Cerebellar cortex (tissue), 1 donor: ENCODE measurements at regions not wholly inside any gene's neighbourhood (a gene's known extent, or its start where the extent isn't known, plus 50 kb on each side); places are given as distances from the start of the nearest gene placed in this dataset.
"Not testable (repeated sequence)": the region's sequence is repeated elsewhere in the genome, so short reads cannot be mapped to it uniquely, and the experiment has no call there.

Experiments
- DNase-seq: peaks from one replicate; pipeline ENCODE4 v3.0.0-alpha.2; 2015; ENCODE audit warnings: low spot score

DNA sequence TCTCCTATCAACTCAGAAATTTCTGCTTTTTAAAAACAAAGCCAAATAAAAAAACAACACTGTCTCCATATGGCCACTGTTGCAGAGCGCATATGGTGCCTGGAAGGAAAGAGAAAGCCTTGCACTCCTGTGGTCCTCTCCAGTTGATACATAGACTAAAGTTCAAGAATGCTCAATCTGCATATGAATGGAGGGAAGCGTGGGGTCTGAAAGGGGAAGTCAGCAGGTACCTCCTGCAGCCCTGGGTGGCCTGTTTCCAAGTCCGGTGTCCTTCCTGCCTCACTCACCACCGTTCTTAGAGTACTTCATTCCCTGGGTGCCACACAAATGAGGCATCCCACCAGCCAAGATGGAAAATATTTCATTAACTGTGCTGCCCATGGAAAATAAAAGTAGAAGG is 138.3 kb upstream of the PALS2 start:
- DNase-seq = no peak

DNA sequence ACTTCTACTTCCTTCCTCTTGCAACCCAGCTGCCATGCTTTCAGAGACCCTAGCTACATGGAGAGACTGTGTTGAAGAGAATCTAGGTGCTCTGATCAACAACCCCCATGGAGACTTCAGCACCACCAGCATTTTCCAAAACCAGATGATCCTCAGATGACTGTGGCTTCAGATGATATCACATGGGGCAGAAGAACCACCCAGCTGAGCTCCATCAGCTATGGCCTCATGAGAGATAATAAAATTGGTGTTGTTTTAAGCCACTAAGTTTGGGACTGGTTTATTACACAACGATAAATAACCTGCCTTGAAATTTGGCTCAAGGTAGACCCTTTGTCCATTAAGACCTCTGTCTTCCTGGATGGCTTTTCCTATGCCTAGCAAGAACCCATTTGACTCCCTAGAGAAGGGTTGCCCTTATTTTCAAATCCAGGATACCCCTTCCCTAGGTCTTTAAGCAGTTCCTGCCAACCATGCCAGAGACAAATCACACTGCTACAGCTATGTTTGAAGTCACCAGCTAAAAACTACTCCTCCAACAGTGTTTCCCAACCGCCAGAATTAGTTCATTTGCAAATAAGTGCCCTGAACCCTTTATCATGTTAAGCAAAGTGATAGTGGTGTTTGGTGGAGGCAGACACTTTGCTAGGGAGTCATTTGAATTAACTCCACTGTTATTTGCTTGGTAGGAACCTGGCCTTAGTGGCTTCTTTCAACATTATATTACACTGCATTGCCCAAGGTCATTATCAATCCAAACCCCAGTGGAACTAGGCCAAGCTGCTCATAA is 136.9 kb upstream of the PALS2 start:
- no peak for DNase-seq

- no peak for DNase-seq
These were observed 135.0 kb upstream of the PALS2 start for GRCh38 chr7:24438232-24438631.

DNA sequence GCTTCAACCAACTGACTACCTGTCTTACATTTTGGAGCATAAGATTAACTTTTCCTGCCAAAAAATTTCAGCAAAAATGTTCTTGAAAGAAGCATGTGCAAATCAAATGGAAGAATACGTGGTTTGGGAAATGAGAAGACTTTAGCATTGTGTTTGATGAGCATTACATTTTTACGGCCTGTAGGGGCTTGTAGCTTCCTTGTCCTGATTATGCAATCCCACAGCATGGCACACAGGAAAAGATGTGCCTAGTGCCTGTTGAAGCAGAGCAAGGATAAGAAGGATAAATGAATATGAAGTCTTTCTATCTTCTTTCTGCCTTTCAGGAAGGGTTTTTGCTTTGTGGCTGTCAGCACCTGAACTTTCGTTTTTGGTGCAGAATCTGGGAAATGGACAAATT is 134.1 kb upstream of the PALS2 start:
- DNase-seq = not testable (repeated sequence)

- no peak for DNase-seq
These were observed 132.4 kb upstream of the PALS2 start for GRCh38 chr7:24440892-24441291.

DNA sequence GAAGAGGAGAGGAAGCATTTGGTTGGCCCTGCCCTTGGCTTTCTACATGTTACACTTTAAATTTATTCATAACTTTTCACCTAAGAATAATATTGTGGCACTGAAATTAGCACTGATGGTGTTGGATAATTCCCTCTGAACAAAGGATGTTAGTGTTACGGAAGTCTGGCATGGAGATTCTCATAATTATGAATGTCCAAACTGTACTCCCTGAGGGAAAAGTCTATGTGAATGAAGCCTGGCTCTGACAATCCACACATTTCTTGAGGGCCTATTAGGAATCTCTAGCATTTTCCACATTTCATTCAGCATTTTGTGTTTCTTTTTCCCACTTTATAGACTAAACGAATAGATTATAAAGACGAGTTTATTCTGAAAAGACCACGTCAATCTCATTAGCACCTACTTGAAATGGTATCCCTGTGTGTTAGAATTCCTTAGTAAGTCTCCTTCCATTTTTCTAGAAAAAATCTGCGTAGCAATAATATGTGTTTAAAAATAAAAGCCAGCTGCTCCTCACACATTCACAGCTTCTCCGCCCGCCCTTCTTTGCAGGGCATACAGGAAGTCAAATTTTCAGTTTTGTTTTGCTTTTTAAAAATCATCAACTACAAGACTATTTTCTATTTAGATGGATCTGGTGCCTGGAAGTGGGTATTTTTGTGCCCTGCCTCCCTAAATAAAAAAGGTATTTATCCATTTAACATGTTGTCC is 131.8 kb upstream of the PALS2 start:
- no peak for DNase-seq

GRCh38 chr7:24442170-24442777 is 131.0 kb upstream of the PALS2 start:
- no peak for DNase-seq

- DNase-seq = no peak
These were observed 128.4 kb upstream of the PALS2 start for GRCh38 chr7:24444666-24445440.

DNA sequence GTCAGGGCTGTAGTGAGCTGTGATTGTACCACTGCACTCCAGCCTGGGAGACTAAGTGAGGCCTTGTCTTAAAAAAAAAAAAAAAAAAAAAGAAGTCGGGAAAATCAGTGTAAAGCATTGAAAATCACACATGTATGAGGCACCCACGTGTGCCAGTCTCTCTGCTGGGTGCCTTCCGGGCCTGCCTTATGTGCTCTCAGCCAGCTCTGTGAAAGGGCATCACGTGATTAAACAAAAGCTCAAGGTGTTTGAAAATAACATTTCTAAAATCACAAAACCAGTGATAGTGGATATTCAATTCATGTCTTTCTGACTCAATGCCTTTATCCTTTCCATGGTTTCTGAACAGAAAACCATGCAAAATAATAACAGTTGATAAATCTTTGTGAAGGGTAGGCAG is 125.2 kb upstream of the PALS2 start:
- DNase-seq = no peak

DNA sequence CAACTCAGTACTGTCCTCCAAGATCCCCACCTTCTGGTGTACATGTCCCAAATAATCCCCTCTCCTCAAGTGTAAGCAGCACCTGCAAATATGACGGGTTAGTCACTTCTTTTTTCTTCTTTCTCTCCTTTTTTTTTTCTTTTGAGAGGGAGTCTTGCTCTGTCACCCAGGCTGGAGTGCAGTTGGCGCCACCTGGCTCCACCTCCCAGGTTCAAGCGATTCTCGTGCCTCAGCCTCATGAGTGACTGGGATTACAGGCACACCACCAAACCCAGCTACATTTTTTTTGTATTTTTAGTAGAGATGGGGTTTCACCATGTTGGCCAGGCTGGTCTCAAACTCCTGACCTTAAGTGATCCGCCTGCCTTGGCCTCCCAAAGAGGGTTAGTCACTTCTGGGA is 123.8 kb upstream of the PALS2 start:
- not testable (repeated sequence) for DNase-seq

- no peak for DNase-seq
These were observed 117.3 kb upstream of the PALS2 start for GRCh38 chr7:24455813-24456525.

DNA sequence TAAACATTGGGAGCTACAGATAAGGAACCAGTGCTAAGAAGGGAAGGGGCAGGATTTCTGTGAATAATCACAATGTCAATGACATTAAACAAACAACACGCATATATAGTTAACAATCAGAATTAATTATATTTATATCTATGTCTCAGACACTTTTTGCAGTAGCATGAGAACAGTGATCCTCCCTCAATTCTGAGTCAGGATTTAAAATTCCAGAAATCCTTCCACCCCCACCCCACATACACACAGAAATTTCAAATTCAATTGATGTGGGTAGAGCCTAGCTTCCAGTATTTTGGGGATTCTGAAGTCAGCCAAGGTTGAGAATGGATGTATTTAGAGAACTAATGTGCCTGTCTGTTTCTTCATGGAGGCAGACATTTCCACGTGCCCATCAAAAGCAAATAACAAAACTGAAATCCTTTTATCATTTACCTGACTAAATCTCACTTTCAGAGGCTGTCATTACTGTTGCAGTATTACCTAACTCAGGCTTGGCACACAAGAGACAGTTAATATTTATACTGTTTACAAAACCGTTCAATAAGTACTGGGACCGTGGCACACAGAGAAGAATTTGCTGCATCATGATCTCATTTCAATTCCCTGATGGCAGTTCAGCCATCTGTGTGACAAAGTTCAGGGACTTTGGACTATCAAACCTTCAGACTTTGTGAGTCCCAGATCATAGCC is 116.6 kb upstream of the PALS2 start:
- no peak for DNase-seq

DNA sequence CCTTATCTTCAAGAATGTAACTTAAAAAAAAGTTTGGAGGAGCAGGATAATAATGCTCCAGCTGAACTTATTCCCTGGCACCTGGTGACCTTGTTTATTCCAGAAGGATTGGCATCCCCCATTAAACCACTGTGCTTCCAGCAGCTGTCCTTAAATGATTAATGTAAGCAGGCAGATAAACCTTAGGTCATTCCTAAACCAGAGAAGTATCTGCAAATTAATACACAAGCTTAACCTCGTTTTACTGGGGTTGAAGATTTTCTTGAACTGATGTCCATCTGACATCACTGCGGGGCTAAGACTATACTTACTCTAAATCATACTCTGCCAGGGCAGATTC is 116.1 kb upstream of the PALS2 start:
- DNase-seq = no peak

DNA sequence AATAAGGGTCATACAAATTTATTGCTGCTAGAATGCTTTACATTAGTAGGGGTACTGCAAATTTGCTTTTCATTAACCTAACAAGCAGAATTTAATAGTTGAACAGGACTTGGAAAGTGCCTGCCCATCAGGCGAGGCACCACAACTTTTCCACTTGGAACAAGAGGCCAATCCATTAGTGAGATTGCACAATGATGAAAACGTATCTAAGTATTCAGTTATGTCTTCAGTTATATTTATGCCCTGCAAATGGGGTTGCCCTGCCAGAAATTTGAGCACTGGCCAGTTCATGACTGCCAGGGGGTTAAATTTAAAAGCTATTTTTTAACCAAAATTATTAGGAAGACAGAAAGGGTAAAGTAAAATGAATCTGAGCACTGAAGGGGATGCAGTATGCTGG is 111.1 kb upstream of the PALS2 start:
- no peak for DNase-seq

GRCh38 chr7:24462984-24463383 is 110.3 kb upstream of the PALS2 start:
- no peak for DNase-seq

GRCh38 chr7:24463474-24463873 is 109.8 kb upstream of the PALS2 start:
- DNase-seq = no peak

GRCh38 chr7:24464861-24465260 is 108.4 kb upstream of the PALS2 start:
- DNase-seq = no peak

- DNase-seq = no peak
These were observed 107.0 kb upstream of the PALS2 start for GRCh38 chr7:24466168-24466768.

DNA sequence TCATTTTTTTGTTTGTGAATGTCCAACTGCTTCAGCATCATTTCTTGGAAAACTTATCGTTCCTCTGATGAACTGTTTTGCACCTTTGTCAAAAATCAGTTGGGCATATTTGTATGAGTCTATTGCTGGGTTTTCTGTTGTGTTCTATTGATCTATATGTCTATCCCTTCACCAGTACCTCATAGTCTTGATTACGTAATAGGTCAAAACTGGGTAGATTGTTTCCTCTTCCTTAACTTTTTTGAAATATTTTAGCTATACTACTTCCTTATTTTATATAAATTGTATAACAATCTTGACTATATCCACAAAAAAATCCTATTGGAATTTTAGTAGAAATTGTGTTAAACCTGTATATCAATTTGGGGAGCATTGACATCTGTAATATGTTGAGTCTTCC is 104.1 kb upstream of the PALS2 start:
- no peak for DNase-seq

DNA sequence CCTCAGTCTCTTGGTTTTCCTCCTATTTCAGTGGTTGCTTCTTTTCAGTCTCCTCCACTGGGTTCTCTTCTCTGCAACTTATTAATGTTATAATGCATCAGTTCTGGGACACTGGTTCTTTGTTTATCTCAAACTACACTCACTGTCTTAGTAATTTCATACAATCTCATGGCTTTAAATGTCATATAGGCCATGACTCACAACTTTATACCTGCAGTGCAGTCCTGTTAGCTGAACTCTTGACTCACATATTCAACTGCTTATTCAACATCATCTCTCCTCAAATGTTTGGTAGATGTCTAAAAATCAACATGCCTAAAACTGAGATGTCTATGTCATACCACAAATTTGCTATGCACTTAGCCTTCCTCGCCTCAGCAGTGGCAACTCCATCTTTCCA is 101.2 kb upstream of the PALS2 start:
- no peak for DNase-seq
